Large intestine (tissue), 3 donors: ENCODE measurements at regions not wholly inside any gene's neighbourhood (a gene's known extent, or its start where the extent isn't known, plus 50 kb on each side); places are given as distances from the start of the nearest gene placed in this dataset.
"Not testable (repeated sequence)": the region's sequence is repeated elsewhere in the genome, so short reads cannot be mapped to it uniquely, and the experiment has no call there.

Experiments used
- DNase-seq, 2 donors: peaks; one replicate each; pipeline versions ENCODE4 v3.0.0 to v3.0.0-alpha.2; 2013
- H3K27ac ChIP-seq: one replicate; pipeline ENCODE4 v1.5.1; 2013; ENCODE audit warnings: low read length
- H3K27me3 ChIP-seq: 2 replicates; pipeline ENCODE4 v1.6.1; 2013; ENCODE audit warnings: low read length; ENCODE audit not compliant: control insufficient read depth, insufficient read depth
- H3K36me3 ChIP-seq: 2 replicates; pipeline ENCODE4 v1.6.1; 2013; ENCODE audit warnings: low read length; ENCODE audit not compliant: control insufficient read depth, insufficient read depth
- H3K4me1 ChIP-seq: one replicate; pipeline ENCODE4 v1.6.1; 2013; ENCODE audit warnings: low read length; ENCODE audit not compliant: control insufficient read depth, insufficient read depth
- H3K4me3 ChIP-seq: one replicate; pipeline ENCODE4 v1.5.1; 2013; ENCODE audit warnings: low read length
- H3K9me3 ChIP-seq: one replicate; pipeline ENCODE4 v1.6.1; 2013; ENCODE audit warnings: mild to moderate bottlenecking, low read depth, low read length, moderate library complexity; ENCODE audit not compliant: control insufficient read depth
- WGBS: methylation state at CpG from one replicate; pipeline ENCODE4 v1.1.5; 2013; ENCODE audit warnings: low lambda C conversion rate; ENCODE audit not compliant: insufficient coverage; 5-methylcytosine and 5-hydroxymethylcytosine counted together

- Histone ChIP-seq H3K27me3 (no peaks in the 10 kb centered on the region), H3K36me3 (no peaks in the 10 kb centered on the region), H3K4me3 (no peak overlapping the region), H3K4me1 (no peaks in the 10 kb centered on the region), H3K9me3 (no peaks in the 10 kb centered on the region), H3K27ac (no peak overlapping the region)
- DNase-seq: no peak
- 60% methylated on average over 2 of the region's 5 CpGs for WGBS
These were observed 700.5 kb upstream of the CDH10 start for GRCh38 chr5:25345240-25345771.

DNA sequence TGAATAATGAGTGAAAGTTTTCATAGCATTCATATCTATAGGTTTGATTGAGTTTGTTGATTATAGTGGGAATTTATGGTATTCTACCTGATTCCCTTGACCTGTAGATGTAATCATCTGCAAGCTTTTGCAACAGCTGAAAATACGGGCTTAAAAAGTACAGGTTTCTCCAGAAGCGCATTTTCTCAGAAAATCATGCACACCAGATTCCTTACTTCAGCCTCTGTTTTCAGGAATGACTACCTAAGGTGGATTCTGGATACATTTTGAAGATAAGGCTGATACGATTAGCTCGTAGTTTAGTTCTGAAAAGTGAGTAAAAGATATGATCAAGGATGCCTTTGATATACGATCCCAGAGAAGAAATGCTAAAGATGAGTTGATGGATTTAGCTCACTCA, 694.8 kb upstream of the CDH10 start:
- H3K27me3 ChIP-seq: no peaks in the 10 kb centered on the region
- no peaks in the 10 kb centered on the region for H3K36me3 ChIP-seq
- no peaks in the 10 kb centered on the region for H3K4me1 ChIP-seq
- H3K9me3 ChIP-seq: no peaks in the 10 kb centered on the region
- H3K27ac ChIP-seq: no peak overlapping the region
- WGBS: 100% methylated on average over 3 of the region's 5 CpGs
- DNase-seq: no peak
- H3K4me3 ChIP-seq: no peak overlapping the region

GRCh38 chr5:25334350-25334749, 689.6 kb upstream of the CDH10 start:
- no peak for DNase-seq
- Histone ChIP-seq H3K27ac (no peak overlapping the region), H3K27me3 (no peaks in the 10 kb centered on the region), H3K4me1 (no peaks in the 10 kb centered on the region), H3K36me3 (no peaks in the 10 kb centered on the region), H3K4me3 (no peak overlapping the region), H3K9me3 (peaks cover 15% of the 10 kb centered on the region)
- WGBS: no CpG with 5 or more reads among the region's 6 CpGs

GRCh38 chr5:25330721-25331120, 685.9 kb upstream of the CDH10 start:
- Histone ChIP-seq H3K4me3 (no peak overlapping the region), H3K36me3 (no peaks in the 10 kb centered on the region), H3K27me3 (no peaks in the 10 kb centered on the region), H3K4me1 (no peaks in the 10 kb centered on the region), H3K27ac (no peak overlapping the region), H3K9me3 (peaks cover 15% of the 10 kb centered on the region)
- DNase-seq: no peak
- WGBS: no CpG with 5 or more reads among the region's 3 CpGs

- Histone ChIP-seq H3K36me3 (no peaks in the 10 kb centered on the region), H3K4me3 (no peak overlapping the region), H3K27ac (no peak overlapping the region), H3K27me3 (no peaks in the 10 kb centered on the region), H3K4me1 (no peaks in the 10 kb centered on the region), H3K9me3 (peaks cover 15% of the 10 kb centered on the region)
- DNase-seq: no peak
- 100% methylated on average over 1 of the region's 2 CpGs for WGBS
These were observed 682.4 kb upstream of the CDH10 start for GRCh38 chr5:25327172-25327571.

DNA sequence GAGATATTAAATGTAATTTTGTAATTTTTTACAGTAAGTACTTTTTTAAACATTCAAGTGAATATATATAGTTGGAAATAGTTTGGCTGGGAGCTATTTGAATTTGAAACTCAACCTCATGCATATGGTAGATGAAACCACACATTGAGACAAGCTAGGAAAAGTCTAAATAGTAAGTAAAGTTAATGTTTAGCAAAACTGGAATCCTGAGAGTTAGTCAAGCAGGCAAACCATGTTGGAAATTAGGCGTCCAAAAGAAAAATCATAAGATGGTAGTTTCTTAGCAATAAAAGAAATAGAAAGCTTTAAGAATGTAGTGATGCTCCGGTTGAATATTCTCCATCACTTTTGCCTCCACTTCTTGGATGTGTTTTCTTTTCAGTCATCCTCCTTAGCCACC, 657.1 kb upstream of the CDH10 start:
- H3K4me3 ChIP-seq: no peak overlapping the region
- H3K27ac ChIP-seq: no peak overlapping the region
- H3K27me3 ChIP-seq: no peaks in the 10 kb centered on the region
- no peaks in the 10 kb centered on the region for H3K36me3 ChIP-seq
- no peaks in the 10 kb centered on the region for H3K4me1 ChIP-seq
- WGBS: 71% methylated on average over 1 of the region's 2 CpGs
- DNase-seq: no peak
- no peaks in the 10 kb centered on the region for H3K9me3 ChIP-seq

GRCh38 chr5:25295067-25295466, 650.3 kb upstream of the CDH10 start:
- no peaks in the 10 kb centered on the region for H3K36me3 ChIP-seq
- 57% methylated on average over 1 of the region's 3 CpGs for WGBS
- H3K27ac ChIP-seq: no peak overlapping the region
- no peaks in the 10 kb centered on the region for H3K4me1 ChIP-seq
- no peaks in the 10 kb centered on the region for H3K9me3 ChIP-seq
- H3K27me3 ChIP-seq: no peaks in the 10 kb centered on the region
- no peak for DNase-seq
- H3K4me3 ChIP-seq: no peak overlapping the region

DNA sequence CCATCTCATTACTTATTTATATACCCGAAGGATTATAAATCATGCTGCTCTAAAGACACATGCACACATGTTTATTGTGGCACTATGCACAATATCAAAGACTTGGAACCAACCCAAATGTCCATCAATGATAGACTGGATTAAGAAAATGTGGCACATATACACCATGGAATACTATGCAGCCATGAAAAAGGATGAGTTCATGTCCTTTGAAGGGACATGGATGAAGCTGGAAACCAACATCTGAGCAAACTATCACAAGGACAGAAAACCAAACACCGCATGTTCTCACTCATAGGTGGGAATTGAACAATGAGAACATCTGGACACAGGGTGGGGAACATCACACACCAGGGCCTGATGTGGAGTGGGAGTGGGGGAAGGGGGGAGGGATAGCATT, 645.0 kb upstream of the CDH10 start:
- not testable (repeated sequence) for H3K4me1 ChIP-seq, H3K9me3 ChIP-seq, H3K27me3 ChIP-seq, H3K36me3 ChIP-seq, H3K4me3 ChIP-seq, H3K27ac ChIP-seq, DNase-seq
- WGBS: no CpG with 5 or more reads among the region's 2 CpGs

GRCh38 chr5:25286319-25286718, 641.5 kb upstream of the CDH10 start:
- Histone ChIP-seq H3K27ac (no peak overlapping the region), H3K4me1 (no peaks in the 10 kb centered on the region), H3K4me3 (no peak overlapping the region), H3K36me3 (no peaks in the 10 kb centered on the region), H3K9me3 (peaks cover 3% of the 10 kb centered on the region), H3K27me3 (no peaks in the 10 kb centered on the region)
- 83% methylated on average over 1 of the region's 3 CpGs for WGBS
- DNase-seq: no peak

- Histone ChIP-seq H3K9me3 (peaks cover 3% of the 10 kb centered on the region), H3K4me3 (no peak overlapping the region), H3K27me3 (no peaks in the 10 kb centered on the region), H3K27ac (no peak overlapping the region), H3K36me3 (no peaks in the 10 kb centered on the region), H3K4me1 (no peaks in the 10 kb centered on the region)
- 56% methylated on average over 1 of the region's 3 CpGs for WGBS
- DNase-seq: no peak
These were observed 640.4 kb upstream of the CDH10 start for GRCh38 chr5:25285136-25285535.

GRCh38 chr5:25263507-25263906, 618.7 kb upstream of the CDH10 start:
- H3K4me1 ChIP-seq, H3K27me3 ChIP-seq, H3K27ac ChIP-seq, H3K36me3 ChIP-seq, DNase-seq, H3K4me3 ChIP-seq, H3K9me3 ChIP-seq: not testable (repeated sequence)
- 86% methylated on average over 1 of the region's 14 CpGs for WGBS
